HCT116 (cell line): ENCODE measurements at regions not wholly inside any gene's neighbourhood (a gene's known extent, or its start where the extent isn't known, plus 50 kb on each side); places are given as distances from the start of the nearest gene placed in this dataset.

Experiments used
- ATAC-seq: fragments of 200-7000 bp; cut with Tn5 transposase; 2 replicates; pipeline ENCODE4 v1.9.1; 2020; ENCODE audit warnings: mild to moderate bottlenecking, moderate library complexity
- BruUV-seq: library from RNA; stranded (reverse); fragments of 400-500 nt; replicated peaks from 2 replicates; lab custom pipeline; 2021; lab: Mats Ljungman, UMichigan
- CTCF ChIA-PET: fragments of 300-600 bp; sonication (Branson Sonifier 250); formaldehyde crosslinking; loops from one replicate; lab custom pipeline; 2021; ENCODE audit warnings: antibody characterized with exemption; lab: Charles Lee
- POLR2A ChIA-PET: fragments of 300-600, 350-600 bp; sonication (Branson Sonifier 250); formaldehyde crosslinking; loops from one replicate; lab custom pipeline; 2021; ENCODE audit warnings: antibody characterized with exemption; lab: Charles Lee
- RAD21 ChIA-PET, 2 experiments: fragments of 300-600 bp; sonication (Branson Sonifier 250); formaldehyde crosslinking; loops; one replicate each; lab custom pipeline; 2023; ENCODE audit warnings: low total read pairs in 2 of 2; ENCODE audit not compliant: uncharacterized antibody in 2 of 2, unreplicated experiment in 2 of 2, low non-redundant PET in 1 of 2; lab: Charles Lee
- DNase-seq: peaks from one replicate; pipeline ENCODE4 v3.0.0-alpha.2; 2010; ENCODE audit warnings: low read depth, low spot score
- H2AFZ ChIP-seq: fragments of 200-600 bp; shearing (Covaris generic), sonication (generic); 2 replicates; pipeline ENCODE4 v1.6.1; 2017; ENCODE audit warnings: low read depth, mixed run types, mixed read lengths, antibody characterized with exemption, low read length; ENCODE audit not compliant: poor library complexity, severe bottlenecking
- H3K27ac ChIP-seq: 2 replicates; pipeline ENCODE4 v1.5.1; 2012; ENCODE audit warnings: low read depth, low read length
- H3K27me3 ChIP-seq: fragments of 200-600 bp; sonication (generic); 2 replicates; pipeline ENCODE4 v1.6.1; 2016; ENCODE audit warnings: mixed run types, low read length, mixed read lengths; ENCODE audit not compliant: insufficient read depth
- H3K36me3 ChIP-seq, 2 experiments: fragments of 200-500 bp in 1 of 2; fragments of 200-600 bp in 1 of 2; sonication (Bioruptor generic) in 1 of 2; sonication (generic) in 1 of 2; 2 replicates each; pipeline versions ENCODE4 v1.5.1 to v1.6.1; 2014 to 2016; ENCODE audit warnings: low read length in 2 of 2, inconsistent platforms in 1 of 2, mixed read lengths in 1 of 2, mixed run types in 1 of 2; ENCODE audit not compliant: insufficient read depth in 2 of 2, control insufficient read depth in 1 of 2
- H3K4me1 ChIP-seq, 2 experiments: fragments of 200-600 bp in 1 of 2; sonication (generic) in 1 of 2; 2 replicates each; pipeline versions ENCODE4 v1.5.1 to v1.6.1; 2012 to 2017; ENCODE audit warnings: low read length in 2 of 2, inconsistent platforms in 1 of 2, mild to moderate bottlenecking in 1 of 2, mixed read lengths in 1 of 2, mixed run types in 1 of 2, moderate library complexity in 1 of 2; ENCODE audit not compliant: insufficient read depth in 2 of 2, control insufficient read depth in 1 of 2
- H3K4me2 ChIP-seq: fragments of 200-600 bp; sonication (generic); 2 replicates; pipeline ENCODE4 v1.6.1; 2017; ENCODE audit warnings: mixed run types, low read length, mixed read lengths
- H3K4me3 ChIP-seq, 2 experiments: fragments of 200-600 bp in 1 of 2; sonication (generic) in 1 of 2; replicated peaks in 1 of 2; 2 replicates each; pipeline ENCODE4 v1.5.1; 2011 to 2016; ENCODE audit warnings: low read length in 2 of 2, control low read depth in 1 of 2, low read depth in 1 of 2, mild to moderate bottlenecking in 1 of 2, mixed read lengths in 1 of 2, mixed run types in 1 of 2
- H3K79me2 ChIP-seq: fragments of 200-600 bp; sonication (generic); 2 replicates; pipeline ENCODE4 v1.6.1; 2017; ENCODE audit warnings: mild to moderate bottlenecking, mixed run types, low read length, moderate library complexity, mixed read lengths; ENCODE audit not compliant: insufficient read depth
- H3K9ac ChIP-seq: fragments of 200-600 bp; sonication (generic); 2 replicates; pipeline ENCODE4 v1.6.1; 2016; ENCODE audit warnings: low read length, mixed read lengths
- H3K9me2 ChIP-seq: fragments of 200-600 bp; sonication (generic), shearing (Covaris generic); 2 replicates; pipeline ENCODE4 v1.6.1; 2017; ENCODE audit warnings: mixed run types, mild to moderate bottlenecking, moderate library complexity; ENCODE audit not compliant: insufficient read depth
- H3K9me3 ChIP-seq, 2 experiments: fragments of 200-500 bp in 1 of 2; fragments of 200-600 bp in 1 of 2; sonication (Bioruptor generic) in 1 of 2; sonication (generic) in 1 of 2; 2 replicates each; pipeline ENCODE4 v1.6.1; 2014 to 2017; ENCODE audit warnings: low read length in 2 of 2, mixed read lengths in 2 of 2, inconsistent platforms in 1 of 2, low read depth in 1 of 2, mild to moderate bottlenecking in 1 of 2, mixed run types in 1 of 2, moderate library complexity in 1 of 2; ENCODE audit not compliant: control insufficient read depth in 1 of 2, insufficient read depth in 1 of 2
- H4K20me1 ChIP-seq: fragments of 200-600 bp; sonication (generic), shearing (Covaris generic); 2 replicates; pipeline ENCODE4 v1.6.1; 2017; ENCODE audit warnings: mixed run types, mild to moderate bottlenecking, moderate library complexity; ENCODE audit not compliant: insufficient read depth
- ATF3 ChIP-seq: IDR thresholded peaks from 2 replicates; pipeline ENCODE4 v1.6.1; 2012
- CTCF ChIP-seq, 3 experiments: fragments of 200-600 bp in 1 of 3; sonication (generic) in 1 of 3; IDR thresholded peaks in 2 of 3; conservative IDR thresholded peaks in 1 of 3; 2 replicates each; pipeline ENCODE4 v1.5.1; 2012 to 2017; ENCODE audit warnings: low read depth in 2 of 3, low read length in 2 of 3, antibody characterized with exemption in 1 of 3, borderline replicate concordance in 1 of 3, control low read depth in 1 of 3, mild to moderate bottlenecking in 1 of 3, mixed read lengths in 1 of 3, mixed run types in 1 of 3, moderate library complexity in 1 of 3; ENCODE audit not compliant: insufficient read depth in 1 of 3
- EGR1 ChIP-seq: IDR thresholded peaks from 2 replicates; pipeline ENCODE4 v1.6.1; 2012; ENCODE audit warnings: low read depth
- JUND ChIP-seq: IDR thresholded peaks from 2 replicates; pipeline ENCODE4 v1.6.1; 2012
- MAX ChIP-seq: IDR thresholded peaks from 2 replicates; pipeline ENCODE4 v1.6.1; 2012
- POLR2A ChIP-seq: IDR thresholded peaks from 2 replicates; pipeline ENCODE4 v1.7.0; 2011; ENCODE audit warnings: borderline replicate concordance; ENCODE audit not compliant: insufficient read depth, insufficient read length; ENCODE audit errors: extremely low read depth
- SRF ChIP-seq: IDR thresholded peaks from 2 replicates; pipeline ENCODE4 v1.6.1; 2012; ENCODE audit warnings: low read depth
- ZFX ChIP-seq: fragments of 450-650 bp; IDR thresholded peaks from 2 replicates; pipeline ENCODE4 v1.6.1; 2017
- intact Hi-C: fragments of 100-400 bp; cut with micrococcal nuclease; formaldehyde crosslinking; loops from 2 replicates; pipeline ENCODE4 v1.10.0; 2022

GRCh38 chr5:101866473-101866872 is 429.6 kb downstream of the SLCO4C1 start:
- RAD21 ChIA-PET: no interaction called here
- BruUV-seq: no TSS peak
- Histone ChIP-seq H3K4me3 (no peak overlapping the region), H2AFZ (no peak overlapping the region), H3K4me2 (no peak overlapping the region), H3K27ac (no peak overlapping the region), H3K9me3 (no peaks in the 10 kb centered on the region), H3K36me3 (no peaks in the 10 kb centered on the region), H3K27me3 (no peaks in the 10 kb centered on the region), H3K4me1 (no peaks in the 10 kb centered on the region), H3K9ac (no peak overlapping the region), H4K20me1 (no peaks in the 10 kb centered on the region), H3K79me2 (no peaks in the 10 kb centered on the region), H3K9me2 (no peaks in the 10 kb centered on the region)
- DNase-seq: no peak
- POLR2A ChIA-PET: no interaction called here
- no peak for ATAC-seq
- CTCF ChIA-PET: no interaction called here
- intact Hi-C loops: no loop called here
- TF ChIP-seq POLR2A (no peak), ATF3 (no peak)

GRCh38 chr5:101860563-101860962 is 435.5 kb downstream of the SLCO4C1 start:
- CTCF ChIA-PET: no interaction called here
- DNase-seq (no peak), ATAC-seq (no peak)
- H3K79me2 ChIP-seq: no peaks in the 10 kb centered on the region
- no peak overlapping the region for H2AFZ ChIP-seq
- no peaks in the 10 kb centered on the region for H3K27me3 ChIP-seq
- no peaks in the 10 kb centered on the region for H3K9me3 ChIP-seq
- H3K4me2 ChIP-seq: no peak overlapping the region
- POLR2A ChIA-PET: no interaction called here
- H3K9ac ChIP-seq: no peak overlapping the region
- intact Hi-C loops: no loop called here
- H3K27ac ChIP-seq: no peak overlapping the region
- H3K36me3 ChIP-seq: no peaks in the 10 kb centered on the region
- RAD21 ChIA-PET: no interaction called here
- TF ChIP-seq SRF (no peak), CTCF (IDR thresholded peaks at IDR 0.05 in 2 of 3, conservative IDR thresholded peaks at IDR 0.05 in 1 of 3; ENCODE audit: borderline replicate concordance in 1 of 3, insufficient read depth in 1 of 3, low read depth in 2 of 3, low read length in 2 of 3) (no peak), ZFX (no peak), ATF3 (no peak), JUND (no peak), EGR1 (no peak), MAX (no peak)
- no TSS peak for BruUV-seq
- H3K4me3 ChIP-seq: no peak overlapping the region
- no peaks in the 10 kb centered on the region for H3K9me2 ChIP-seq
- no peaks in the 10 kb centered on the region for H4K20me1 ChIP-seq
- no peaks in the 10 kb centered on the region for H3K4me1 ChIP-seq
